Fibroblast of pulmonary artery (primary cell): ENCODE measurements at regions not wholly inside any gene's neighbourhood (a gene's known extent, or its start where the extent isn't known, plus 50 kb on each side); places are given as distances from the start of the nearest gene placed in this dataset.

Experiments used
- DNase-seq: peaks from one replicate; pipeline ENCODE4 v3.0.0-alpha.2; 2010; ENCODE audit warnings: low read depth
- H3K4me3 ChIP-seq: replicated peaks from 2 replicates; pipeline ENCODE4 v1.5.1; 2011; ENCODE audit warnings: low read depth, mild to moderate bottlenecking, control low read depth, low read length, moderate library complexity
- TF ChIP-seq, protein P1 (sequence below): IDR thresholded peaks from 2 replicates; pipeline ENCODE4 v1.5.1; 2011; ENCODE audit warnings: mild to moderate bottlenecking, control low read depth, low read length, inconsistent platforms; ENCODE audit errors: missing control alignments

DNA sequence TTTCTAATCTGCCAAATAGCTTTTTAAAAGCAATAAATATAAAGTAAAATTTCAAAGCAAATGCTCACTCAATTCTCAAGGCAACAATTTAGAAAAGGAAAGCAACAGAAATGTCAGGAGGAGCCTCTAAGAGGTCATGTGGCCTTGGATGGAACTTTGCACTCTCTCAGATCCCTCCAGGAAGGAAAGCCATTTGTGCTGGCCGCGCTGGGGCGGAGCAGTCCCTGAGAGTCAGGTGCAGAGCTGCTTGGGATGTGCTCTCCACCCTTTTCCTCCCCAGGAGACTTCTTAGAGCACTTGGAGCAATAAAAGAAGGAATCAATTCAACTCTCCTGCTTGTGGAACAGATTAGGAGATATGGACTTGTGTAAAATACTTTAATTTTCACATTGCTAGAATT, 379.8 kb upstream of the LINC00305 start:
- no peak overlapping the region for H3K4me3 ChIP-seq
- no peak for DNase-seq
- TF ChIP-seq, protein P1, sequence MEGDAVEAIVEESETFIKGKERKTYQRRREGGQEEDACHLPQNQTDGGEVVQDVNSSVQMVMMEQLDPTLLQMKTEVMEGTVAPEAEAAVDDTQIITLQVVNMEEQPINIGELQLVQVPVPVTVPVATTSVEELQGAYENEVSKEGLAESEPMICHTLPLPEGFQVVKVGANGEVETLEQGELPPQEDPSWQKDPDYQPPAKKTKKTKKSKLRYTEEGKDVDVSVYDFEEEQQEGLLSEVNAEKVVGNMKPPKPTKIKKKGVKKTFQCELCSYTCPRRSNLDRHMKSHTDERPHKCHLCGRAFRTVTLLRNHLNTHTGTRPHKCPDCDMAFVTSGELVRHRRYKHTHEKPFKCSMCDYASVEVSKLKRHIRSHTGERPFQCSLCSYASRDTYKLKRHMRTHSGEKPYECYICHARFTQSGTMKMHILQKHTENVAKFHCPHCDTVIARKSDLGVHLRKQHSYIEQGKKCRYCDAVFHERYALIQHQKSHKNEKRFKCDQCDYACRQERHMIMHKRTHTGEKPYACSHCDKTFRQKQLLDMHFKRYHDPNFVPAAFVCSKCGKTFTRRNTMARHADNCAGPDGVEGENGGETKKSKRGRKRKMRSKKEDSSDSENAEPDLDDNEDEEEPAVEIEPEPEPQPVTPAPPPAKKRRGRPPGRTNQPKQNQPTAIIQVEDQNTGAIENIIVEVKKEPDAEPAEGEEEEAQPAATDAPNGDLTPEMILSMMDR = no peak

DNA sequence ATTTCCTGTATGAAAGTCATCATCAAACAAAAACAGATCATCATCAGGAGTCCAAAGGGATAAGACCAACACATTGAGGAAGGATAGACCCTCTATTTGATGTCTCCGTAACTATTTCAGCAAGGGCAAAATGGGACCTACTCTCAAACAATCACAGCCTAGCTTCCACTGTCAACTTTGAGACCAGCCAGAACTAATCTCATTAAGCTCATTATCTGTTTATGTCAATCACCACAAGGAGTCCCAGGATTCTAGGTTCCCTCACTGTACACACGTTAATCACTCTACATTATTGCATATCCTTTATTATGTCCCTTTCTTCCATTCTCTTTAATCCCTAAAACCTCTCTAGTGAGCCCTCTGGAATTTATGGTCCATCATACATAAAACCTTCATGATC, 370.3 kb upstream of the LINC00305 start:
- TF ChIP-seq, protein P1 = no peak
- DNase-seq = no peak

DNA sequence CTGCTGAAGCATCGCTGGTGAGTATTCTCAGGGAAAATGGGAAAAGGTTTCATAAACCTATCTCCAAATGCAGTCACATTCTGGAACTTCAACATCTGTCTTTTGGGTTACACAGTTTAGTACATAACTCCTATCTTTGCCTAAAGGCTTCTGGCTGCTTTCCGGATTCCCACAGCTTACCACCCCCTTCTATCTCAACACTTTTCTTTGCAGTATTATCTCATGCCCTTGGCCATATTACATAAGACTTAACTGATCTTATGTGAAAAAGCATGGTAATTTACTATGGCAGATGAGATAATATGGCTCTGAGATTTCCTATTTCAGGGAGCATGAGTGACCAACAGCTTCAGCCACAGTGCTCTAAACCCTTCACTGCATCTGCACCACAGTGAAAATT, 369.3 kb upstream of the LINC00305 start:
- no peak for DNase-seq
- H3K4me3 ChIP-seq = no peak overlapping the region
- TF ChIP-seq, protein P1 = no peak

More for the DNA sequence above, 370.3 kb upstream of the LINC00305 start:
- H3K4me3 ChIP-seq = no peak overlapping the region

DNA sequence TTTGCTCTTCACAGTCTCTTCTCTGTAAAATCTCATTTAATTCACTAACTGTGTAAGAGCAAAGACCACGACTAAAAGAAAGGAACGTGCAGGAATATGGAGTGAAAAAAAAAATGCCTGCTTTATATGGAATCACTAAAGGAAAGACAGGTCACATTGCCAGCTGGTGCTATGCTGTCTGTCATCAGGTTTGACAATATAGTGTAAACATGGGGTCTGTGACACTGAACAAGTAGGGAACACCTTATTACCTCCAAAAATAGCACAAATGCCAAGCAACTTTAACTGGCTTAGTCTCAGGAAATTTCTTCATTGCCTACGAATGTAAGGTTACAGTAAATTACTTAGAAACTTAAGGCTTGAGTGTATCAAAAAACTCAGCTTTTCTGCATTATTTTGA, 364.5 kb upstream of the LINC00305 start:
- no peak for DNase-seq

GRCh38 chr18:64490207-64490606, 341.3 kb upstream of the LINC00305 start:
- H3K4me3 ChIP-seq = no peak overlapping the region
- TF ChIP-seq, protein P1 = no peak
- DNase-seq = no peak

More for the DNA sequence above, 364.5 kb upstream of the LINC00305 start:
- TF ChIP-seq, protein P1 = no peak
- H3K4me3 ChIP-seq = no peak overlapping the region

DNA sequence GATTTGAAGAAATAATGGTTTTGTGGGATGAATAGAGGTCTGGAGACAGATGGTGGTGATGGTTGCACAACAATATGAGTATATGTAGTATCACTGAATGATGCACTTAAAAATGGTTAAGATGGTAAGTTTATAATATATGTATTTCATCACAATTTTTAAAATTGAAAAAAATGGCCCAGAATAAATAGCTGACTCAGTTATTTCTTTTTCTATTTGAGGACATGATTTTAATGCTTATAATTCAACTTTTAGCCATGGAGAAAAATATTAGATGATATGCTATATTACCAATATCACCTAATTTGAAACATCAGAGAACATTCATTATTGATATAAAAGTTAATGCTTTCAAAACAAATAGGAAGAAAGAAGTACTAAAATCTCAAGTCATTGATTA, 339.8 kb upstream of the LINC00305 start:
- DNase-seq = no peak
- no peak overlapping the region for H3K4me3 ChIP-seq
- TF ChIP-seq, protein P1 = no peak

DNA sequence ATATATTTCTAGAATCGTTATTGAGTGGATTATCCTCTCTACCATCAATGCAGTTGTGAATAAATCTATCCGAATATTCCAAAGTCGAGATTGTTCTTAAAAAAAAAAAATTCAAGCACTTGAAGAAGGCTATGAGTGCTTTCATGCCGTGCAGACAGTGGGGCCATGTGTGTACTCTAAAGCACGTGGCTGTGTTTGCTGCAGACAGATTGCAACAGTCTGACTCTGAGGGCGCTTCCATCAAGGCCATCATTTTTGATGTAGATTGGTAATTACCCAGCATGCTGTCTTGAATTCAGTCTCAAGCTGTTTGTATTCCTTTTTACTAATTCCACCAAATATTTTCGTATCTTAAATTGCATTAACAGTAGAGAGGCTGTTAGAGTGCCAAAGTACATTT, 325.9 kb upstream of the LINC00305 start:
- no peak overlapping the region for H3K4me3 ChIP-seq
- TF ChIP-seq, protein P1 = no peak
- DNase-seq = no peak
